WTC11 (cell line): ENCODE measurements at regions not wholly inside any gene's neighbourhood (a gene's known extent, or its start where the extent isn't known, plus 50 kb on each side); places are given as distances from the start of the nearest gene placed in this dataset.

Experiments
- ATAC-seq: fragments of 200-7000 bp; cut with Tn5 transposase; 2 replicates; pipeline ENCODE4 v1.10.0; 2021; ENCODE audit warnings: mild to moderate bottlenecking, moderate library complexity
- CTCF ChIA-PET: fragments of 300-600 bp; sonication (Branson Sonifier 250); formaldehyde crosslinking; loops from one replicate; lab custom pipeline; 2021; ENCODE audit warnings: antibody characterized with exemption; lab: Charles Lee
- POLR2A ChIA-PET: fragments of 350-600 bp; sonication (Branson Sonifier 250); formaldehyde crosslinking; loops from one replicate; lab custom pipeline; 2021; ENCODE audit warnings: antibody characterized with exemption; lab: Charles Lee
- DNase-seq: peaks from one replicate; pipeline ENCODE4 v3.0.0; 2021; ENCODE audit warnings: low spot score
- H3K27ac Mint-ChIP-seq: 2 replicates; pipeline ENCODE4 v1.8.0; 2021; ENCODE audit warnings: mixed read lengths
- H3K27me3 Mint-ChIP-seq: 2 replicates; pipeline ENCODE4 v1.8.0; 2021; ENCODE audit warnings: low read depth, mild to moderate bottlenecking, moderate library complexity, mixed read lengths
- H3K36me3 Mint-ChIP-seq: 2 replicates; pipeline ENCODE4 v1.8.0; 2021; ENCODE audit warnings: mixed read lengths
- H3K4me1 Mint-ChIP-seq: 2 replicates; pipeline ENCODE4 v1.8.0; 2022; ENCODE audit warnings: mixed read lengths
- H3K4me3 Mint-ChIP-seq: 2 replicates; pipeline ENCODE4 v1.8.0; 2021; ENCODE audit warnings: mild to moderate bottlenecking, moderate library complexity, mixed read lengths
- H3K9me3 Mint-ChIP-seq: 2 replicates; pipeline ENCODE4 v1.8.0; 2021; ENCODE audit warnings: mixed read lengths
- AR ChIP-seq: fragments of 250-450 bp; sonication (Bioruptor Pico); IDR thresholded peaks from 2 replicates; pipeline ENCODE4 v1.9.0; 2021; ENCODE audit warnings: mild to moderate bottlenecking
- ATF3 ChIP-seq: sonication (generic); formaldehyde crosslinking; conservative IDR thresholded peaks from 2 replicates; pipeline ENCODE4 v1.8.1; 2022; ENCODE audit warnings: mild to moderate bottlenecking, missing genetic modification reagents
- CBFB ChIP-seq: sonication (generic); formaldehyde crosslinking; IDR thresholded peaks from 2 replicates; pipeline ENCODE4 v1.8.1; 2022; ENCODE audit warnings: mild to moderate bottlenecking, low read depth, missing genetic modification reagents
- E2F1 ChIP-seq: sonication (generic); formaldehyde crosslinking; IDR thresholded peaks from 2 replicates; pipeline ENCODE4 v1.8.0; 2022; ENCODE audit warnings: mild to moderate bottlenecking, missing genetic modification reagents
- ETV6 ChIP-seq: sonication (generic); formaldehyde crosslinking; IDR thresholded peaks from 2 replicates; pipeline ENCODE4 v1.8.1; 2022; ENCODE audit warnings: mild to moderate bottlenecking, missing genetic modification reagents
- FOXJ3 ChIP-seq: sonication (generic); formaldehyde crosslinking; IDR thresholded peaks from 2 replicates; pipeline ENCODE4 v1.9.0; 2021; ENCODE audit warnings: missing genetic modification reagents, mild to moderate bottlenecking, borderline replicate concordance
- FOXK1 ChIP-seq: sonication (generic); formaldehyde crosslinking; IDR thresholded peaks from 2 replicates; pipeline ENCODE4 v1.8.0; 2022; ENCODE audit warnings: mild to moderate bottlenecking, moderate library complexity, missing genetic modification reagents
- FOXP1 ChIP-seq: sonication (generic); formaldehyde crosslinking; IDR thresholded peaks from 2 replicates; pipeline ENCODE4 v1.8.0; 2022; ENCODE audit warnings: missing genetic modification reagents, mild to moderate bottlenecking, moderate library complexity, borderline replicate concordance
- FOXP4 ChIP-seq: sonication (generic); formaldehyde crosslinking; IDR thresholded peaks from 2 replicates; pipeline ENCODE4 v1.8.0; 2022; ENCODE audit warnings: mild to moderate bottlenecking, missing genetic modification reagents
- NR2C2 ChIP-seq: sonication (generic); formaldehyde crosslinking; IDR thresholded peaks from 2 replicates; pipeline ENCODE4 v1.8.0; 2022; ENCODE audit warnings: mild to moderate bottlenecking, missing genetic modification reagents
- SP1 ChIP-seq: sonication (generic); formaldehyde crosslinking; conservative IDR thresholded peaks from 2 replicates; pipeline ENCODE4 v1.8.1; 2022; ENCODE audit warnings: missing genetic modification reagents
- TCF7 ChIP-seq: sonication (generic); formaldehyde crosslinking; IDR thresholded peaks from 2 replicates; pipeline ENCODE4 v1.8.0; 2022; ENCODE audit warnings: mild to moderate bottlenecking, low read depth, missing genetic modification reagents, moderate library complexity
- USF1 ChIP-seq: sonication (generic); formaldehyde crosslinking; IDR thresholded peaks from 2 replicates; pipeline ENCODE4 v1.8.0; 2022; ENCODE audit warnings: mild to moderate bottlenecking, missing genetic modification reagents
- ZBTB43 ChIP-seq: sonication (generic); formaldehyde crosslinking; IDR thresholded peaks from 2 replicates; pipeline ENCODE4 v1.8.1; 2023; ENCODE audit warnings: mild to moderate bottlenecking, missing genetic modification reagents
- ZNF138 ChIP-seq: sonication (generic); formaldehyde crosslinking; conservative IDR thresholded peaks from 2 replicates; pipeline ENCODE4 v1.8.1; 2022; ENCODE audit warnings: mild to moderate bottlenecking, moderate library complexity, missing genetic modification reagents
- ZNF263 ChIP-seq: sonication (generic); formaldehyde crosslinking; IDR thresholded peaks from 2 replicates; pipeline ENCODE4 v1.8.1; 2022; ENCODE audit warnings: low read depth, mild to moderate bottlenecking, moderate library complexity, missing genetic modification reagents
- ZNF396 ChIP-seq: fragments of 250-450 bp; sonication (Bioruptor Pico); IDR thresholded peaks from 2 replicates; pipeline ENCODE4 v1.8.0; 2021; ENCODE audit warnings: mild to moderate bottlenecking, moderate library complexity, borderline replicate concordance
- ZNF671 ChIP-seq: fragments of 250-450 bp; sonication (Bioruptor Pico); IDR thresholded peaks from 2 replicates; pipeline ENCODE4 v1.8.0; 2021; ENCODE audit warnings: mild to moderate bottlenecking
- ZSCAN18 ChIP-seq: fragments of 250-450 bp; sonication (Bioruptor Pico); IDR thresholded peaks from 2 replicates; pipeline ENCODE4 v2.1.2; 2022; ENCODE audit warnings: mild to moderate bottlenecking, moderate library complexity

GRCh38 chr6:17193106-17193775 lies 87.9 kb upstream of the RBM24 start (continued):
- TF ChIP-seq ZSCAN18 (CRISPR knock-in tag), result no peak
- no peak for TF ChIP-seq SP1 (CRISPR knock-in tag)

GRCh38 chr6:17197607-17198006 lies 83.6 kb upstream of the RBM24 start:
- no peak for ATAC-seq
- peaks cover 2% of the 10 kb centered on the region for H3K4me1 Mint-ChIP-seq
- peaks cover 14% of the 10 kb centered on the region for H3K9me3 Mint-ChIP-seq
- H3K27me3 Mint-ChIP-seq, result peaks cover 12% of the 10 kb centered on the region
- TF ChIP-seq FOXP4 (CRISPR knock-in tag), result no peak
- no peak for TF ChIP-seq CBFB
- TF ChIP-seq USF1, result no peak
- TF ChIP-seq SP1 (CRISPR knock-in tag), result no peak
- no peak for TF ChIP-seq NR2C2
- no peak for TF ChIP-seq ZBTB43 (CRISPR knock-in tag)
- ChIA-PET POLR2A (no interaction called here), CTCF (no interaction called here)
- H3K36me3 Mint-ChIP-seq, result peaks cover 7% of the 10 kb centered on the region; the same call in 1 of the 2 replicates
- no peak for DNase-seq
- H3K4me3 Mint-ChIP-seq, result no peak overlapping the region
- H3K27ac Mint-ChIP-seq, result no peak overlapping the region

GRCh38 chr6:17200395-17200794 lies 80.8 kb upstream of the RBM24 start:
- ChIA-PET CTCF (interaction anchor here (0.5 to 1.9 kb wide), 38 partner anchors 9 to 400 kb away, joined by 3 to 16 read pairs (median 4); partner anchors contain the start of genes CAP2, FAM8A1 and RBM24), POLR2A (interaction anchor here (0.8 kb wide), 1 partner anchor 80 kb away, joined by 3 read pairs; the partner anchor contains the start of gene RBM24)
- H3K4me1 Mint-ChIP-seq, result peaks cover 4% of the 10 kb centered on the region
- ATAC-seq (peak; percentile 99), DNase-seq (peak; percentile 89)
- H3K27me3 Mint-ChIP-seq, result peaks cover 15% of the 10 kb centered on the region
- H3K4me3 Mint-ChIP-seq, result peak overlapping the region; percentile 57
- peaks cover 24% of the 10 kb centered on the region for H3K9me3 Mint-ChIP-seq
- H3K27ac Mint-ChIP-seq, result no peak overlapping the region
- peaks cover 15% of the 10 kb centered on the region for H3K36me3 Mint-ChIP-seq
- TF ChIP-seq E2F1 (CRISPR knock-in tag) (peak; percentile 75; the same call in 1 of the 2 replicates), ETV6 (peak; percentile 85), ATF3 (CRISPR knock-in tag) (no peak), FOXJ3 (no peak), ZNF396 (0 out of 2 replicates have a peak, but pooled peaks have one; percentile 44), FOXP4 (CRISPR knock-in tag) (no peak), FOXP1 (CRISPR knock-in tag) (peak; percentile 88; the same call in 1 of the 2 replicates), ZNF671 (CRISPR knock-in tag) (no peak), AR (CRISPR knock-in tag) (no peak), FOXK1 (CRISPR knock-in tag) (no peak), TCF7 (CRISPR knock-in tag) (0 out of 2 replicates have a peak, but pooled peaks have one; percentile 32), ZNF138 (0 out of 2 replicates have a peak, but pooled peaks have one; percentile 25), ZNF263 (CRISPR knock-in tag) (no peak)
